Gastrocnemius medialis (tissue), 4 donors: ENCODE measurements at regions not wholly inside any gene's neighbourhood (a gene's known extent, or its start where the extent isn't known, plus 50 kb on each side); places are given as distances from the start of the nearest gene placed in this dataset.

Experiments
- ATAC-seq, 2 donors: fragments of 150-250 bp; one replicate each; pipeline ENCODE4 v1.9.1; 2016
- DNase-seq, 2 donors: peaks; one replicate each; pipeline ENCODE4 v3.0.0-alpha.2; 2019
- H3K27ac ChIP-seq, 4 donors: fragments of 200-600 bp; sonication (generic); 1 replicate in 1 of 4; 2 replicates in 3 of 4; pipeline ENCODE4 v1.5.1; 2016 to 2018; ENCODE audit warnings: mild to moderate bottlenecking in 2 of 4, moderate library complexity in 1 of 4
- H3K27me3 ChIP-seq, 3 donors: fragments of 200-600 bp; sonication (generic) in 2 of 3; 1 replicate in 1 of 3; 2 replicates in 2 of 3; pipeline versions ENCODE4 v1.5.1 to v1.6.0; 2016 to 2019; ENCODE audit warnings: mild to moderate bottlenecking in 1 of 3, moderate library complexity in 1 of 3
- H3K36me3 ChIP-seq, 2 donors: fragments of 200-600 bp; sonication (generic) in 1 of 2; one replicate each; pipeline ENCODE4 v1.5.1; 2017 to 2018
- H3K4me1 ChIP-seq, 2 donors: fragments of 200-600 bp; sonication (generic) in 1 of 2; one replicate each; pipeline ENCODE4 v1.5.1; 2016 to 2017; ENCODE audit warnings: mild to moderate bottlenecking in 2 of 2
- H3K4me3 ChIP-seq, 4 donors: fragments of 200-600 bp; sonication (generic) in 3 of 4; 1 replicate in 1 of 4; 2 replicates in 3 of 4; pipeline ENCODE4 v1.5.1; 2016 to 2019; ENCODE audit warnings: mild to moderate bottlenecking in 2 of 4
- H3K9me3 ChIP-seq, 3 donors: fragments of 200-600 bp; sonication (generic) in 2 of 3; 1 replicate in 1 of 3; 2 replicates in 2 of 3; pipeline ENCODE4 v1.5.1; 2016 to 2019
- POLR2A ChIP-seq, 2 donors: fragments of 450-650 bp; IDR thresholded peaks; one replicate each; pipeline ENCODE4 v1.6.1; 2017; ENCODE audit warnings: antibody characterized with exemption in 2 of 2, mild to moderate bottlenecking in 2 of 2, moderate library complexity in 2 of 2
- in situ Hi-C, 4 donors: fragments of 200-750 bp; cut with MboI; loops; one replicate each; pipeline versions ENCODE4 v1.15.0 to v1.8.0; 2017; ENCODE audit warnings: low sequenced_read_pairs in 4 of 4
- intact Hi-C: fragments of 100-400 bp; cut with DNase I; formaldehyde crosslinking; loops from one replicate; pipeline ENCODE4 v1.15.1; 2023; ENCODE audit warnings: low total_unique reads
- TF ChIP-seq, protein P1 (sequence below), 5 experiments: fragments of 450-650 bp in 3 of 5; fragments of 200-600 bp in 2 of 5; sonication (generic) in 2 of 5; IDR thresholded peaks in 4 of 5; conservative IDR thresholded peaks in 1 of 5; 1 replicate in 4 of 5; 2 replicates in 1 of 5; pipeline ENCODE4 v1.5.1; 2016 to 2019; ENCODE audit warnings: antibody characterized with exemption in 5 of 5, mild to moderate bottlenecking in 3 of 5, moderate library complexity in 3 of 5

DNA sequence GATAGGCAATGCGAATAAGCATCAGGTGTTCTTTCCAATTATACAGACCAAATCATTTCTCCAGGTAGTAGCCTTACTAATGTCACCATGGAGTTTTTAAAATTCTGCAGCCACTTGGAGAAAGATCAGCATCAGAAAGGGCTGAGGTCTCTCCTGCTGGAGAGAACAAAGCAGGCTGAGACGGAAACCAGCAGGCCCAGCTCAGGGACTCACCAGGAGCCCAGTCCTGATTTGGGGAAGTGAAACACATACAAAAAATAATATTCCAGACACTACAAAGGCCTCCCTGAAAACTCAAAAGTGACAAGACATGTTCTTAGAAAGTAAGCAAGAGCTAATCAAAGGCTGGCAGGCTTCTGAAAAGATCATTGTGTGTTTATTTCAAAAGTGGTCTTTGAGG, 207.1 kb upstream of the GHITM start:
- no peaks in the 10 kb centered on the region for H3K27me3 ChIP-seq
- intact Hi-C loops = no loop called here
- H3K4me3 ChIP-seq = no peak overlapping the region
- in situ Hi-C loops = no loop called here
- no peaks in the 10 kb centered on the region for H3K9me3 ChIP-seq
- no peak overlapping the region for H3K27ac ChIP-seq
- H3K36me3 ChIP-seq = no peaks in the 10 kb centered on the region
- no peak for TF ChIP-seq POLR2A (IDR thresholded peaks at IDR 0.05)
- TF ChIP-seq, protein P1, sequence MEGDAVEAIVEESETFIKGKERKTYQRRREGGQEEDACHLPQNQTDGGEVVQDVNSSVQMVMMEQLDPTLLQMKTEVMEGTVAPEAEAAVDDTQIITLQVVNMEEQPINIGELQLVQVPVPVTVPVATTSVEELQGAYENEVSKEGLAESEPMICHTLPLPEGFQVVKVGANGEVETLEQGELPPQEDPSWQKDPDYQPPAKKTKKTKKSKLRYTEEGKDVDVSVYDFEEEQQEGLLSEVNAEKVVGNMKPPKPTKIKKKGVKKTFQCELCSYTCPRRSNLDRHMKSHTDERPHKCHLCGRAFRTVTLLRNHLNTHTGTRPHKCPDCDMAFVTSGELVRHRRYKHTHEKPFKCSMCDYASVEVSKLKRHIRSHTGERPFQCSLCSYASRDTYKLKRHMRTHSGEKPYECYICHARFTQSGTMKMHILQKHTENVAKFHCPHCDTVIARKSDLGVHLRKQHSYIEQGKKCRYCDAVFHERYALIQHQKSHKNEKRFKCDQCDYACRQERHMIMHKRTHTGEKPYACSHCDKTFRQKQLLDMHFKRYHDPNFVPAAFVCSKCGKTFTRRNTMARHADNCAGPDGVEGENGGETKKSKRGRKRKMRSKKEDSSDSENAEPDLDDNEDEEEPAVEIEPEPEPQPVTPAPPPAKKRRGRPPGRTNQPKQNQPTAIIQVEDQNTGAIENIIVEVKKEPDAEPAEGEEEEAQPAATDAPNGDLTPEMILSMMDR (IDR thresholded peaks at IDR 0.05 in 4 of 5, conservative IDR thresholded peaks at IDR 0.05 in 1 of 5) = no peak
- no peaks in the 10 kb centered on the region for H3K4me1 ChIP-seq
- no peak for ATAC-seq
- DNase-seq = no peak

DNA sequence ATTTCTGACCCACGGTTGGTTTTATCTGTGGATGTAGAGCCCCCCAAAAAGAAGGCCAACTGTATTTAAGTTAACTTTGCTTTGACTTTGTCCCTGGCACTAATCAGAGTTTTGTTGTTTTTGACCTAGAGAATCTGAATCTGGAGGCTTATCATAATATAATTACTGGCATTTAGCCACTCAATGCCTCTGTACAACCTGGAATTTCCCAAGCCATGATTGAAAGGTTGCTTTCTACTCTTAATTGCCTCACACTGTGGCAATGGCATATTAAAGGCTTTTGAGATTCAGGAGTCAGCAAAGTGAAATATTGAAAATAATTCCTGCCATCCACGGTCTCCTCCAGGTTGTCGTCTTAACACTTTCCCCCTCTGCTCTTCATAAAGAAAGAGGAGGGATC, 205.2 kb upstream of the GHITM start:
- no peak for DNase-seq
- in situ Hi-C loops = no loop called here

DNA sequence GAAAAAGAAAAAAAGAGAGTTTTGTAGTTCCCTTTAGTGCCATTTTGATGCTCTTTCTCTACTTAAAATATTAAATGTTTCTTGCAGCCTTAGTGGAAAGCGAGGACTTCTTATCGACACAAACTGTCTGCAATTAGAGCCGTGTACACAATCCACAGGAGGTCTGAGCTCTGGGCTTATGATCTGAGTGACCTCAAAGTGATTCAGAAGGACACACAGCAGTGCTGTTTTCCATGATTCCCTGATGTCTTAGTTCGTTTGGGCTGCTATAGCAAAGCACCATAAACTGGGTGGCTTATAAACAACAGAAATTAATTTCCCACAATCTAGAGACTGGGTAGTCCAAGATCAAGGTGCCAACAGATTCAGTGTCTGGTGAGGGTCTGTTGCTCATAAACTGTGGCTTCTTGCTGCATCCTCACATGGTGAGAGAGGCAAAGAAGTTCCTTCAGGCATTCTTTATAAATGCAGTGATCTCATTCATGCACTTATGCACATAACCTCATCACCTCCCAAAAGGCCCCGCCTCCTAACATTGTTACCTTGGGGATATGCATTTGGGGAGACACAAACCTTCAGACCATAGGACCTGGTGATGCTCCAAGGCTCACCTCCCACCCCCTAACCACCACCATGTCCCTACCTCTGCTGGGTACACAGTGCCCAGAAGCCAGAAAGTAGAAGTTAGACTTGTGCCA, 204.5 kb upstream of the GHITM start:
- in situ Hi-C loops = no loop called here
- no peak for TF ChIP-seq POLR2A (IDR thresholded peaks at IDR 0.05)
- TF ChIP-seq, protein P1 (IDR thresholded peaks at IDR 0.05 in 4 of 5, conservative IDR thresholded peaks at IDR 0.05 in 1 of 5) = no peak
- intact Hi-C loops = no loop called here

More for the DNA sequence above, 205.2 kb upstream of the GHITM start:
- H3K36me3 ChIP-seq = no peaks in the 10 kb centered on the region
- intact Hi-C loops = no loop called here
- no peaks in the 10 kb centered on the region for H3K27me3 ChIP-seq
- no peak overlapping the region for H3K4me3 ChIP-seq
- H3K27ac ChIP-seq = no peak overlapping the region
- no peaks in the 10 kb centered on the region for H3K4me1 ChIP-seq
- no peaks in the 10 kb centered on the region for H3K9me3 ChIP-seq
- ATAC-seq = no peak
- TF ChIP-seq, protein P1 (IDR thresholded peaks at IDR 0.05 in 4 of 5, conservative IDR thresholded peaks at IDR 0.05 in 1 of 5) = no peak
- TF ChIP-seq POLR2A (IDR thresholded peaks at IDR 0.05) = no peak

DNA sequence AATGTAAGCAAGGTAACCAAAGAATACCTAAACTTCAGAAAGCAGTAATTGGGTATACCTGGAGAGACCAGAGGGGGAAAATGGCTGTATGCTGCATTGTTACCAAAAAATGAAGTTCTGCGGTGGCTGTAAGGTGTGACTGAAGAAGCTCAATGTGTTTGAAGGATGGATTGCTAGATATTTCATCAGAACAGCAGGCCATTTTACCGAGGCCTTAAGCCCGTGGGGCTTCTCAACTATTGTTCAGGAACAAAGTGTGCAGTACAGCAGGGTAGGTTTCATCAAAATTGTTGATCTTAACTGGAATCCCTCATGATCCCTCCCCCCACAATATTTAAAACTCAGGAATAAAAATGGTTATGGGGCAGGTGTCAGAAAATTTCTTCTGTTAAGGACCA, 204.0 kb upstream of the GHITM start:
- TF ChIP-seq, protein P1 (IDR thresholded peaks at IDR 0.05 in 4 of 5, conservative IDR thresholded peaks at IDR 0.05 in 1 of 5) = no peak
- no peak for TF ChIP-seq POLR2A (IDR thresholded peaks at IDR 0.05)
- no peaks in the 10 kb centered on the region for H3K27me3 ChIP-seq
- no peak for DNase-seq
- no peaks in the 10 kb centered on the region for H3K9me3 ChIP-seq
- H3K27ac ChIP-seq = no peak overlapping the region
- no peak for ATAC-seq
- no peaks in the 10 kb centered on the region for H3K36me3 ChIP-seq
- H3K4me3 ChIP-seq = no peak overlapping the region
- in situ Hi-C loops = no loop called here
- intact Hi-C loops = no loop called here
- H3K4me1 ChIP-seq = no peaks in the 10 kb centered on the region

More for the DNA sequence above, 204.5 kb upstream of the GHITM start:
- Histone ChIP-seq H3K27ac (no peak overlapping the region), H3K27me3 (no peaks in the 10 kb centered on the region), H3K4me3 (no peak overlapping the region), H3K9me3 (no peaks in the 10 kb centered on the region), H3K36me3 (no peaks in the 10 kb centered on the region), H3K4me1 (no peaks in the 10 kb centered on the region)
- no peak for DNase-seq
- ATAC-seq = no peak

DNA sequence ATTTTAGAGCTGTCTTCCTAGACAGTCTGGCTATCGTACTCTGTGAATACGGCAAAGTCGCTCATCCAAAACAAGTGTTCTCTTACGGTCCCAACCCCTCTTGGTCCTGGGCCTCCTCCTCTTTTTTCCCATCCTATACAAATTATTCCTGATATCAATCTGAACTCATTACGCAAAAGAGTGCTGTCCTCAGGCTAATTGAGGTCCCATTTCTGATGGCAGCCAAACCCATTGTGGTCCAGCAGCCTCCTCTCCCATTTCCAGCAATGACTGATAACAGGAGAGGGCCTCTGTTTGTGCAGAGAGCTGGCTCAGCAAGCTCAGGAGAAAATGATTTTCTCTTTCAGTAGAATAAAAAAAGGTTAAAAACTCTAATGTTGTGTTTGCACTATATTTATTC, 203.4 kb upstream of the GHITM start:
- H3K27me3 ChIP-seq = no peaks in the 10 kb centered on the region
- TF ChIP-seq, protein P1 (IDR thresholded peaks at IDR 0.05 in 4 of 5, conservative IDR thresholded peaks at IDR 0.05 in 1 of 5) = no peak
- TF ChIP-seq POLR2A (IDR thresholded peaks at IDR 0.05) = no peak
- no peaks in the 10 kb centered on the region for H3K4me1 ChIP-seq
- DNase-seq = no peak
- intact Hi-C loops = no loop called here
- no peak overlapping the region for H3K4me3 ChIP-seq
- no peak for ATAC-seq
- no peaks in the 10 kb centered on the region for H3K36me3 ChIP-seq
- in situ Hi-C loops = no loop called here
- no peak overlapping the region for H3K27ac ChIP-seq
- H3K9me3 ChIP-seq = no peaks in the 10 kb centered on the region
